NCI-H69 (cell line): ENCODE measurements at regions not wholly inside any gene's neighbourhood (a gene's known extent, or its start where the extent isn't known, plus 50 kb on each side); places are given as distances from the start of the nearest gene placed in this dataset.

Experiments used
- DNase-seq: peaks from one replicate; lab custom pipeline; 2025; lab: John Stamatoyannopoulos, UW

GRCh38 chr10:20726381-20726780 lies 170.7 kb downstream of the NEBL start:
- no peak for DNase-seq

- no peak for DNase-seq
These were observed 182.1 kb downstream of the NEBL start for GRCh38 chr10:20714979-20715378.

- no peak for DNase-seq
These were observed 182.6 kb downstream of the NEBL start for GRCh38 chr10:20714518-20714917.

- peak; percentile 25 for DNase-seq
These were observed 183.7 kb downstream of the NEBL start for GRCh38 chr10:20713420-20713819.

- DNase-seq = no peak
These were observed 184.3 kb downstream of the NEBL start for GRCh38 chr10:20712774-20713173.

- DNase-seq = no peak
These were observed 187.4 kb downstream of the NEBL start for GRCh38 chr10:20709708-20710107.

GRCh38 chr10:20708305-20708704 lies 188.8 kb downstream of the NEBL start:
- no peak for DNase-seq

GRCh38 chr10:20707251-20707650 lies 189.9 kb downstream of the NEBL start:
- no peak for DNase-seq

- DNase-seq = no peak
These were observed 198.3 kb downstream of the NEBL start for GRCh38 chr10:20698837-20699236.

- no peak for DNase-seq
These were observed 202.8 kb downstream of the NEBL start for GRCh38 chr10:20694296-20694695.

- DNase-seq = no peak
These were observed 208.1 kb downstream of the NEBL start for GRCh38 chr10:20688797-20689544.

- DNase-seq = no peak
These were observed 211.0 kb downstream of the NEBL start for GRCh38 chr10:20686015-20686635.

- no peak for DNase-seq
These were observed 211.6 kb downstream of the NEBL start for GRCh38 chr10:20685462-20685861.

GRCh38 chr10:20683345-20683744 lies 213.8 kb downstream of the NEBL start:
- DNase-seq = no peak

- DNase-seq = no peak
These were observed 214.3 kb downstream of the NEBL start for GRCh38 chr10:20682782-20683181.

GRCh38 chr10:20677340-20677739 lies 219.8 kb downstream of the NEBL start:
- no peak for DNase-seq

- DNase-seq = peak; percentile 45
These were observed 222.2 kb downstream of the NEBL start for GRCh38 chr10:20674926-20675325.

GRCh38 chr10:20673175-20673574 lies 223.9 kb downstream of the NEBL start:
- DNase-seq = no peak

GRCh38 chr10:20672741-20673140 lies 224.4 kb downstream of the NEBL start:
- DNase-seq = no peak

GRCh38 chr10:20670579-20670978 lies 226.5 kb downstream of the NEBL start:
- DNase-seq = no peak

- no peak for DNase-seq
These were observed 228.1 kb downstream of the NEBL start for GRCh38 chr10:20668985-20669384.

GRCh38 chr10:20662742-20663141 lies 234.4 kb downstream of the NEBL start:
- DNase-seq = no peak

- no peak for DNase-seq
These were observed 237.9 kb downstream of the NEBL start for GRCh38 chr10:20659225-20659624.

GRCh38 chr10:20658158-20658557 lies 239.0 kb downstream of the NEBL start:
- DNase-seq = no peak
